GM18907 (cell line): ENCODE measurements at regions not wholly inside any gene's neighbourhood (a gene's known extent, or its start where the extent isn't known, plus 50 kb on each side); places are given as distances from the start of the nearest gene placed in this dataset.
A peak's percentile ranks its signal among the peaks of the same experiment; 100 is the strongest.
"Not testable (repeated sequence)": the region's sequence is repeated elsewhere in the genome, so short reads cannot be mapped to it uniquely, and the experiment has no call there.

Experiments
- ATAC-seq: cut with Tn5 transposase; IDR thresholded peaks from one replicate; pipeline ENCODE4 v1.9.1; 2021; ENCODE audit warnings: mild to moderate bottlenecking, moderate library complexity; ENCODE audit not compliant: unreplicated experiment

DNA sequence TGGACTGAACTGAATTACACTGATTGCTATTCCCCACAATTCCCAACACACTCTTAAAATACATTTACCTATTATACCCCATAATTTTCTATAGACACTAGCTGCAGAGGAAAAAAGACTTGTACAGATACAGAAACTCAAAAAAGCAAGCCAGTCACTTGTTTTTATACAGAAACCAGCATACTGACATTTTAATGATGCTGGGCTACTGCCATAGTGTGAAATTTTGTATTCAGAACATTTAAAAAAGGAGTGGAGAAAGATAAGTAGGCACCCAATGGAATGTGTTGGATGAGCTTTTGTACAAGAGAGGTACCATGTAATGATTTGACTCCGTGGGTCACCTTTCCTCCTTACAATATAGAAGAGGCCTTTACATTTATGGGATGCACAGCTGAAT lies 740.1 kb downstream of the PLCL1 start:
- no peak for ATAC-seq

DNA sequence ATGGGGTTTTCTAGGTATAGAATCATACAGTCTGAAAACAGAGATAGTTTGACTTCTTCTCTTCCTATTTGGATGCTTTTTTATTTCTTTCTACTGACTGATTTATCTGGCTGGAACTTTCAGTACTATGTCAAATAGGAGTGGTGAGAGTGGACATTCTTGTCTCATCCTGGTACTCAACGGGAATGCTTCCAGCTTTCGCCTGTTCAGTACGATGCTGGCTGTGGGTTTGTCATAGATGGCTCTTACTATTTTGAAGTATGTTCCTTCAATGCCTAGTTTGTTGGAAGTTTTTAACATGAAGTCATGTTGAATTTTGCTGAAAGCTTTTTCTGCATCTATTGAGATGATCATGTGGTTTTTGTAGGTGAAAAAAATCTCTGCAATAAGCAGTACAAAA lies 730.4 kb downstream of the PLCL1 start:
- no peak for ATAC-seq

DNA sequence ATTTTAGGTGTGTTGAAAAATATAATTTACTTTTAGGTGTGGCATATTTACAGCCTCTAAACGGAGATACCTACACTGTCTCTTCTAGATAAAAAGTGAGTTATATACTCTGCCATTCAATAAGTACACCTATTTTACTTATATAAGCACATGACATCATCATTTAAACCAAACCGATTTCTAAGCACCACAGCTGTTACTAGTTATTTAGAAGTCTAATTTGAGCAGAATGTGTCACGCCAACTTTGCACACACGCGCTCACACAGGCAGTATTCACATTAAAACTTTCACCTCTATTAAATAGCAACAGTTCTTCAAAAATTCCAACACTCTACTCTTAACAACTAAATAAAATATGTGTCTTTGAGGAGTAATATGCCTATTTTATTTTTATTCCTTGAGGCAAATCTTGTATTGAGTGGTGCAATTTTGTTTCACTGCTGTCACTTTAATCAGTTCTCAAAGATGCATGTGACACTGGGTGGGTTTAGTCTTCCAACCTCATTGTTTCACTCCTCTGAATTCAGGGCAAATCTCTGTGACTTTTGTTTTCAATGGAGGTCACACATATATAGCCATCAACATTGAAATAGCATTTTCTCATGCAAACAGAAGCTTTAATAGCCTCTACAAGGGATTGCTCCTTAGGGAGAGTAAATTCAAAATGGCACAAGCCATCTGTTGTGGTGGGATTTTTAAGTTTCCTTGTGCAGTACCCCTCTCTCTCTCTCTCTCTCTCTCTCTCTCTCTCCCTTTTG lies 721.0 kb downstream of the PLCL1 start:
- ATAC-seq = no peak

DNA sequence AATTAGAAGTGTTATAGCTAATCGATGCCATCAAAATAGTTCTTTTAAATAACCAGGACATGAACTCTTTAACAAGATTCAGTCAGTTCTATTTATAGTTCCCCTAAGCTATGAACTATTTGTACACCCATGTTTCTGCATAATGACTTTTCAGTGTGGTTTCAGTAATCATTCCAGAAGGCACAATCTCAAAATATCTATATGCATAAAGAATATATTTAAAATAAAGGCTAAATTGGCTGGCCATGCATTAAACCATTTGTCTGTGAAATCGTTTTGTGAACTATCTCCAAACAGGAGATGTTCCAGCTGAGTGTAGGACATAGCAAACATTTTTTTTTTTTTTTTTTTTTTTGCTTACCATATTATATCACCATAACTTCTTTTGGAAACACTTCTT lies 719.3 kb downstream of the PLCL1 start:
- ATAC-seq = no peak

DNA sequence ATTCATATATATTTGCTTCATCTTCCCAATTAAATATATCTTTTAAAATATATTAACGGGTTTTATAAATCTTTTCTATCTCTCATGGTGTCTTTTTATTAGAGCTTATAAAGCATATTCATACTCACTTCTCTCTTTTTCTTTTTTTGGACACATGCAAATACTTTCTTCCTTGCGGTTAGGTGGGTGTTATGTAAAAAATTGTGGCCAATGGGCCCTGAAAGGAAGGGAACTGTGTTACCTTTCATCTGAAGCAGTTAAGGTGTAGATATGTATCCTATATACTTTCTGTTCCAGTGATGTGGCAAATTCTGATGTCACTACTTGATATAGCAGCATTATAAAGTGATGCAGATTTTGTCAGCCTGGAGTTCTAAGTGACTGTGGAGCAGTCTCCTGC lies 714.5 kb downstream of the PLCL1 start:
- peak; percentile 49 for ATAC-seq

DNA sequence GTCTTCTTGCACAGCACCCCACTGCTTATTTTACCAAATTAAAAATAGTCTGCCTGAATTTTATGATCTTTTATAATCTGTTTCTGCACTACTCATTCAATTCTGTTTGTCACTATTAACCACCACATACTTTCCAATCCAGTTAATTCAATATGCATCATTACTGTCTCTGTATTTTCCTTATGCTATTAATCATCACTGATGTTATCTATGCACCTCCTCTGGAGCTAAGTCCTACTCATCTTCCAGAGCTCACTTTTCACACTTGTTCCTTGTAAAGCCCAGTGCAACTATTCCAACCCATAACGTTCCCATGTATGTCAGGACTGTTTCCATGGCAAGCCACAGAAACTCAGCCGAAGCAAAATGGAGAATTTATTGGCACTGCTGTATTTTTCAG lies 713.6 kb downstream of the PLCL1 start:
- ATAC-seq = no peak

DNA sequence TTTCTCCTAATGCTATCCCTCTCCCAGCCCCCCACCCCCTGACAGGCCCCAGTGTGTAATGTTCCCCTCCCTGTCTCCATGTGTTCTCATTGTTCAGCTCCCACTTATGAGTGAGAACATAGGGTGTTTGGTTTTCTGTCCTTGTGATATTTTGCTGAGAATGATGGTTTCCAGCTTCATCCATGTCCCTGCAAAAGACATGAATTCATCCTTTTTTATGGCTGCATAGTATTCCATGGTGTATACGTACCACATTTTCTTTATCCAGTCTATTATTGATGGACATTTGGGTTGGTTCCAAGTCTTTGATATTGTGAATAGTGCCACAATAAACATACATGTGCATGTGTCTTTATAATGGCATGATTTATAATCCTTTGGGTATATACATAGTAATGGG lies 704.2 kb downstream of the PLCL1 start:
- ATAC-seq = not testable (repeated sequence)

DNA sequence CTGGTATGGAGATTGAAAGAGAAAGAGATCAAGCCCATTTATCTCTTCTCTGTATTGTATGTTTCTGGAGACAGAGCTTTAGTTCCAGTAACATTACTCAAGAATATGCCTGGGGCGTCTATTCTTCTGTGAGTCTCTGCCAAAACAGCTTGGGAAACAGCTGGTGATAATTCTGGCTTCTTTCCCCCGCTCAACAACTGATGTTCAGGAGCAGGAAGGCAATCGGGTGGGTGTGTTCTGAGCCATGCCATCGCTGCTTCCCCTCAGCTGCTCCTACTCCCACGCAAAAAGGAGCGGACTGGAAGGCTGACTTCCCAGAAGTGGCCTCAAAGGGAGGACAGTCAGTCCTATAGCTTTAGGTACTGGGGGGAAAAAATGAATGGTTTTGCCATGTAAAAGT lies 695.1 kb downstream of the PLCL1 start:
- ATAC-seq = no peak

DNA sequence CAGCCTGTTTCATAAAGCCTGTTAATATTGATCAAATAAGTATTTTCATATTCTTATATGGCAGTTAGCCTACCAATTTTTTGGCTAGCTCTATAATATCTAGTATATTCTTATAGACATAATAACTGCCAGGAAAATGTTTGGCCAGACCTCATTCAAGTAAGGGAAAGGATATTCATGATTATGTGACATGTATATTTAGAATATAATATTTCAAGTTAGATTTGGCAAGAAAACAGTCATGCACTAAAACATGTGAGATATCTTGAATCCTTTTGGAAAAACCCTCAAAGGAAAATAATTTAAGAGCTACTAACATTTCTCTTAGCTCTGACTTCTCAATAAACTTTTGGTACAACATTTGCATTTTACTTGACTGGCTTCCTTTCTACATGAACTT lies 694.1 kb downstream of the PLCL1 start:
- ATAC-seq = no peak

DNA sequence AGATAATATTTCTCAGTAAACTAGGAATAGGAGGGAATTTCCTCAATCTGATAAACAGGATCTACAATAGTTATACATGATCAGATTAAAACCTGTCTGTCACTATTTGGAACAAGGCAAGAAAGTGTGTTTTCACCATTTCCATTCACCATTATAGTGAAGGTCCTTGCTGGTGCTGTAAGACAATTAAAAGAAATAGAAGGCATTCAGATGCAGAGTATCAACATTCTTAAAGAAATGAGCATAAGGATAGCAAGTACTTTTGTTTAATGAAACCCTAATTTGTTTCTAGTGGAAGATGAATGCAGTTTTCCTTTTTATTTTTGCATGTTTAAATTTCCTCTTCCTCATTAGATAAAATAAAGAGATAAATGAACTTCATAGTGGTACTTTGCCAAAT lies 693.7 kb downstream of the PLCL1 start:
- ATAC-seq = no peak

DNA sequence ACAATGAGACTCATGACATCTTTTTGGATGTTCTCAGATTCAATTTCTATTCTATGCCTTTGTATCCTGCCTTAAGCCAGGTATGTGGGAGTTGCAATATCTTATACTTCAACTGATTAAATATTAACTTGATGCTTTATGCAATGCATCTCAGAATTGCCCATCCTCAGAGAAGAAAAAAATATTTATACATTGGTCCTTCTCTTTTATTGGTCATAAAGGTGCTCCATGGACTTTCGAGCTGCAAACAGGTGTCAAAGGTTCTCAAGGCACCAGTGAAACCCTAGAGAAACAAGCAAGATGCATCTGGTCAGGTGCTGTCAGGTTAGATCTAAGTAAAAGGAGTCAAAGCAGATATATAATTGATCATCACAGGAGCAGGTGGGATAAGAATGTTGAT lies 690.5 kb downstream of the PLCL1 start:
- ATAC-seq = no peak

DNA sequence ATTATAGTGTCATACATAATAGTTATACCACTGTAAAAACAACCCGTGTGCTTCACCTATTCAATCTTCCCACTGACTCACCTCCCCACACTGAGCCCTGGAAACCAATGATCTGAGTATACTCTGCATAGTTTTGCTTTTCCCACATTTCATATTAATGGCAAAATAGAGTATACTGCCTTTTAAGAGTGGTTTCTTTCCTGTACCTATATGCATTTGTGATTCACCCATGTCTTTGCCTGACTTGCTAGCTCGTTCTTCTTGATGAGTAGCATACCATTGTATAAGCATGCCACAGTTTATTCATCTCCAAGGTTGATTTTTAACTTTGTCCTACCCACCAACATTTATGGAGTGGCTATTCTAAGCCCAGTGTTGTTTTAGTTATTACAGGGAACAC lies 686.4 kb downstream of the PLCL1 start:
- no peak for ATAC-seq

DNA sequence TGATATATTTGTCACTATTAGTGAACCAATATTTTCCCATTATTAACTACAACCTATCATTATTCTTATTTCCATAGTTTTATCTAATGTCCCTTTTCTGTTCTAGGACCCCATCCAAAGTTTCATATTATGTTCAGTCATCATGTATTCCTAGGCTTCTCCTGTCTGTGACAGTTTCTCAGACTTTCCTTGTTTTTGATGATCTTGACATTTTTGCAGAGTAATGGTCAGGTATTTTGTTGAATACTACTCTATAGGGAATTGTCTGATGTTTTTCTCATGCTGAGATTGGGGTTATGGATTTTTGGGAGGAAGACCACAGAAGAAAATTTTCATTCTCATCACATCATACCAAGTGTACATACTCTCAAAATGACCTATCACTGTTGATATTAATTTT lies 684.6 kb downstream of the PLCL1 start:
- no peak for ATAC-seq

DNA sequence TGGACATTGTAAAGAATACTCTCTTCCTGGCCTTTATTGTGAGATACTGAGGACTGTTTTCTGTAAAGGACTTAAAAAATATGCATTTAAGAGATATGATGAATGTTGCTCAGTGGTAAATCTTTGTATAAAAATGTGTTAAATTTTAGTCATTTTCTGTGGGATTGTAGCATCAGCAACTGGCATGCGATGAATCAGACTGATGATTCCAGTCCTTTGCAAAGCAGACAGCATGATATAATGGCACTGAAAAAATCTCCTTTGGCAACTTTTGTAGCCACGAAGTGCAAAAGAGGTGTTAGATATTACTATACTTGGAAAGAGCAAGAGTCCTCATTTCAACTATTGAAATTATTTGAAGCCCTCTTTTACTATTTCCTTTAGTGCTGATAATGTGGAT lies 678.7 kb downstream of the PLCL1 start:
- no peak for ATAC-seq

DNA sequence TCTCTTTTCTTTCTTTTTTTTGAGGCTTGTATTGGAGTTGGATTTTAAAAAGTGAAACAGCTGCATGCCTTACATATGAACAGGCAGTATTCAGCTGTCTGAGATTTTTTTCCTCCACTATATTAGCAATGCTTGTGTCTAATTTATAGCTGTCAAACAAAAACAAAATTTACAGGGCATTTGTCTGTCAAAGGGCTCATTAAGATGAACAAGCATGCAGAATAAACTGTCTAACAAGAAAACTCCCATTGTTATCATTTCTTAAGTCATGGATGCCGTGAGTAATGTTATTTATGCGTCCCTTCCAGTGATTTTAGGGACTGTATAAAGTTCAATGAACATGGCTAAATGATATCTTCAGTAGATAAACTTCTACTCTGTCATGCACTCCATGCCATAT lies 674.7 kb downstream of the PLCL1 start:
- no peak for ATAC-seq

DNA sequence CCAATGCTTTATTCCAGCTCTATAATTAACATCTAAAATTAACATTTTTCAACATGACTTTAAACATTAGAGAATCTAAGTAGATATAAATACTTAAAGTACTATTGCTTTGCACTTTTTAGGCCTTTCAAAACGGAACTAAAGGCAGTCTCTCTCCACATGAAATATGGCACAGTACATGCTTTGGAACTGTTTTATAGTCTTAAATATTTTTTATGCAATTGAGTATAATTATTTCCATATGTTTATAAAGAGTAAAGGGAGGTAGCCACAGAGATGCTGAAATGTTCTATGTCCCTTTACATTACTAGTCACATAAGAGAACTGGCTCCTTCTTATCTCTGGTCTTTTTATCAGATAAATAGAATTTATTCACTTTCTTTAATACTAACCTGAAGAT lies 674.0 kb downstream of the PLCL1 start:
- no peak for ATAC-seq

DNA sequence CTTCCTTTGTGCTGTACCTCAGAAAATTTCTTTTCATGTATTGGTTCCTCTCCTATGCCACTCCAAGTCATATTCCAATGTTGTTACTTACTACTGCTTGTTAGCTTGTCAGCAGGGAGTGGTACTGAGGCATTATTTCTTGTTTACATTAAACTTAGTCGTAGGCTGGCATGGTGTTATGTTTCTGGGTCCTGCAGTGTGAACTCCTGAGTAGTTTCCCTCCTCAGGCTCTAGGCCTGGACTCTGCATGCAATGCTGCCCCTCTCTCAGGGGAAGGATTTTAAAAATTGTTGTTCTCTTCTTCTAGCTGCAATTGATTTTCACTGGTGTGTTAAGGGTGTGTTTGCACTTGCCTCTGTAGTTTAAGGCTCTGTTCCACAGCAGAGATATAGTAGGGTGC lies 671.6 kb downstream of the PLCL1 start:
- no peak for ATAC-seq

DNA sequence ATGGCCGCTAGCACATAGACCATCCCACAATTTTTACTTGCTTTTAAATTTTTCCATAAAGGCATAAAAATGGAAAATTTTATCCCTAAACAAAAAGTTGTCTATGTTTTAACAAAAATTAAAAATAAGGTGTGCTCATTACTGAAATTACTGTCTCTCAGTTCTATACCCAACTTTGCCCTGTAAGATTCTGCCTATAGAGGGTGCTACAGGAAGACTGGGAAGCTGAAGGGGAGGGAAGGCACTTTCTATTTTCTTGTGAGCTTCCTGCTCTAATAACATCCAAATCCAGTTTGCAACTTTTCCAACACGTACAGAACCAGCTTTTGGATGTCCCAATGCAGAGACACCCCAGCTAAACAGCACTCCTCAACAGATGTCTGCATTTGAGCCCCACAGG lies 666.9 kb downstream of the PLCL1 start:
- ATAC-seq = no peak

DNA sequence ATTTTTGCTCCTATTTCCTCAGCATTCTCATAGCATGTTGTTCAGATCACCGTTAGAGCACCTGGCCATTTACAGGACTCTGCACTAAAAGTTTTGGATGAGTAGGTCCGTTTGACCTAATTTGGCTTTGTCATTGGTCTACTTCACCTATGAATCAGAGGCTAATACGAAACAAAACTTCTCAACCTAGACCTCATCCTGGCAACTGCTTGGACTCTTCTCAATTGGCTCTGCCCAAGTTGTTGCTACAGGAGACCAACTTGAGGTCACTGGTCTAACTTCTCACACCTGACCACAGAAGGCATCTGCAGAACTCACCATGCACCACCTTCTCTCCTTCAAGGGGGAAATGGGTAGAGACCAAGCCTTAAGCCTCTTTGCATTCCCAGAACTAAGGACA lies 663.7 kb downstream of the PLCL1 start:
- ATAC-seq = no peak

DNA sequence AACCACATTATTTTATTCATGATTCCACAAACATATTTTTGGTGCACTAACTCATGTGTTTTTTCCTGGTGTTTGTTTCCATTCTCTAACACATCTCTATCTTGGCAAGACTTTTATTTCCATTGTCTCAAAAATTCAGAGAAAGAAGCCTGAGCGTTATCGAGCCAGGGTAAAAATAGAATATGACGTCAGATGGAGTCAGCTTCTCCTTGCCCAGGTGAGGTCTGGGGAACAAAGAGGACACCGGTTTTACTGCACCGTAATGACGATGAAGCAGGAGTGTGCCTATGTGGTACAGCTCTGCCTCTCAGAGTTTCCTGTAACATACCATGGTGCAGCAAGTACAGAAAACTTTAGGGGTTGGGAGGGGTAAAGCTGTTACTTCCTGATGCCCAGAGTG lies 661.6 kb downstream of the PLCL1 start:
- no peak for ATAC-seq

DNA sequence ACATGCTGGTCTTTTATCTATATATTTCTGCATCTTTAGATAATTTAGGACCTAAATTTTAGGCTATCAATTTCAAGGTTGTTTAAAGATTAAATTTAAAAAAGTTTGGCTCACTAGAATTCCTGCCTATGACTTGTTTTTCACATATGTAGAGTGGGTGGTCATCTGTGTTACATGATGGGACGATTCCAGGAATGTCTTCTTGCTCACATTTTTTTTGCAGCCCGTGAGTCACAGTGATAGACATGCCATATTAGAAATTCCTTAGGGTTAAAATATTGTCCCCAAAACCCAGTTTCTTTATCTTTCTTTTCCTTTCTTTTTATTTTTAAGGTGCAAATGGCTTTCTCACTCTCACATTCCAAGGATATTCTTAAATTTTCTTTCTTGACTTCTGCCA lies 652.0 kb downstream of the PLCL1 start:
- ATAC-seq = no peak

DNA sequence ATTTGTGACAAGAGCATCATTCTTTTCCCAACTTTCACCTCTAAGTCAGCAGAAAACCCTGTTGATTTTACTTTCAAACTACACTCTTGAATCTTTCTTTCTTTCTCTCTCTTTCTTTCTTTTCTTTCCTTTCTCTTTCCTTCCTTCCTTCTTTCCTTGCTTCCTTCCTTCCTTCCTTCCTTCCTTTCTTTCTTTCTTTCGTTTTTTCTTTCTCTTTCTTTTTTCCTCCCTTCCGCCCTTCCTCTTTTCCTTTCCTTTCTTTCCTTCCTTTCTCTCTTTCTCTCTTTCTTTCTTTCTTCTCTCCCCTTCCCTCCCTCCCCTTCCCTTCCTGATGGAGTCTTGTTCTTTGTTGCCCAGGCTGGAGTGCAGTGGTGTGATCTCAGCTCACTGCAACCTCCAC lies 649.5 kb downstream of the PLCL1 start:
- ATAC-seq = no peak

DNA sequence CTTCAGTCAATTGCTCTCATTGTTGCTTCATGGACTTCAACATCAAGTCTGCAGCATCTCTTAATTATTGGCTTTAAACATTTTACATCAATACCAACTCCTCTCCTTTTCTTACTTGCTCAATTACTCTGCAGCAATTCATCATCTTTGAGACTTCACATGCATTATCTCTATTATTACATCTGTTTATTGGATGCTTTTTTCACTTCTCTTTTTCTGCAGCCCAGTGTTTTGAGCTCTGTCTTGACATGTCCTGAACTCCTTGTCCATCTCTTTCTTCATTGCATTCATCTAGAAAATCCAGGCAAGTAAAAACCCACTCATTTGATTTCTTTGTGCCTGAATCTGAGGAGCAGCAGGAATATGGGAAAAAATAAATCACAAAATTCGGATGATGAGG lies 647.9 kb downstream of the PLCL1 start:
- ATAC-seq = peak; percentile 79
